ENCODE measurements at regions not wholly inside any gene's neighbourhood (a gene's known extent, or its start where the extent isn't known, plus 50 kb on each side); places are given as distances from the start of the nearest gene placed in this dataset.

DNA sequence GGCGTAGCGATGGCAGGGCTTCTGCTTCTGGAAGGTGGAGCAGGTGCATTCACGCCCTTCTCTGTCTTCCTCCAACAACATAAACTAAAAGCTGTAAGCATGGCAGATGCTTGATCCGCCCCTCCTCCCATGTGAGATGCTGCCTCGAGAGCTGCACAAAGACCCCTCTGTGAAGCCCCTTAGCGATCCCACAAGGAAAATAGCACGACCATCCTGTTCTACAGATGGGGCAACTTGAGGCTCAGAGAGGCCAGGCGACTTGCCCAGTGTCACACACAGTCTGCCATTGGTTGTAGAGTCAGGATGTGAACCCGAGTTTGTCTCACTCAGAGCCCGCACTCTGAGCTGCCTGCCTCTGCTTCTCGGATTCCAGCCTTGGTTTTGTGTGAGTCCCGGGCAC, 144.4 kb downstream of the SCARB1 start:
- TF ChIP-seq POLR2A (IDR thresholded peaks at IDR 0.05; ENCODE audit: low read depth, low read length) = no peak
- TF ChIP-seq, protein P1, sequence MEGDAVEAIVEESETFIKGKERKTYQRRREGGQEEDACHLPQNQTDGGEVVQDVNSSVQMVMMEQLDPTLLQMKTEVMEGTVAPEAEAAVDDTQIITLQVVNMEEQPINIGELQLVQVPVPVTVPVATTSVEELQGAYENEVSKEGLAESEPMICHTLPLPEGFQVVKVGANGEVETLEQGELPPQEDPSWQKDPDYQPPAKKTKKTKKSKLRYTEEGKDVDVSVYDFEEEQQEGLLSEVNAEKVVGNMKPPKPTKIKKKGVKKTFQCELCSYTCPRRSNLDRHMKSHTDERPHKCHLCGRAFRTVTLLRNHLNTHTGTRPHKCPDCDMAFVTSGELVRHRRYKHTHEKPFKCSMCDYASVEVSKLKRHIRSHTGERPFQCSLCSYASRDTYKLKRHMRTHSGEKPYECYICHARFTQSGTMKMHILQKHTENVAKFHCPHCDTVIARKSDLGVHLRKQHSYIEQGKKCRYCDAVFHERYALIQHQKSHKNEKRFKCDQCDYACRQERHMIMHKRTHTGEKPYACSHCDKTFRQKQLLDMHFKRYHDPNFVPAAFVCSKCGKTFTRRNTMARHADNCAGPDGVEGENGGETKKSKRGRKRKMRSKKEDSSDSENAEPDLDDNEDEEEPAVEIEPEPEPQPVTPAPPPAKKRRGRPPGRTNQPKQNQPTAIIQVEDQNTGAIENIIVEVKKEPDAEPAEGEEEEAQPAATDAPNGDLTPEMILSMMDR (IDR thresholded peaks at IDR 0.05 in 2 of 3, conservative IDR thresholded peaks at IDR 0.05 in 1 of 3; ENCODE audit: control insufficient read depth in 2 of 3, extremely low read depth in 1 of 3, insufficient read depth in 1 of 3, low read depth in 3 of 3, low read length in 3 of 3) = no peak
- no peak for TF ChIP-seq CEBPB (IDR thresholded peaks at IDR 0.05; ENCODE audit: borderline replicate concordance in 1 of 2, low read depth in 2 of 2, low read length in 2 of 2)
- no peak for TF ChIP-seq SUZ12 (IDR thresholded peaks at IDR 0.05; ENCODE audit: unreplicated experiment)
- no peak for TF ChIP-seq EP300 (IDR thresholded peaks at IDR 0.05; ENCODE audit: borderline replicate concordance in 1 of 2, control insufficient read depth in 1 of 2, low read depth in 2 of 2, low read length in 2 of 2)
- TF ChIP-seq ZSCAN29 (IDR thresholded peaks at IDR 0.05) = no peak
